NCI-H526 (cell line): ENCODE measurements at regions not wholly inside any gene's neighbourhood (a gene's known extent, or its start where the extent isn't known, plus 50 kb on each side); places are given as distances from the start of the nearest gene placed in this dataset.
"Not testable (repeated sequence)": the region's sequence is repeated elsewhere in the genome, so short reads cannot be mapped to it uniquely, and the experiment has no call there.

Experiments used
- DNase-seq, 2 experiments: peaks; one replicate each; lab custom pipeline; 2025; lab: John Stamatoyannopoulos, UW

DNA sequence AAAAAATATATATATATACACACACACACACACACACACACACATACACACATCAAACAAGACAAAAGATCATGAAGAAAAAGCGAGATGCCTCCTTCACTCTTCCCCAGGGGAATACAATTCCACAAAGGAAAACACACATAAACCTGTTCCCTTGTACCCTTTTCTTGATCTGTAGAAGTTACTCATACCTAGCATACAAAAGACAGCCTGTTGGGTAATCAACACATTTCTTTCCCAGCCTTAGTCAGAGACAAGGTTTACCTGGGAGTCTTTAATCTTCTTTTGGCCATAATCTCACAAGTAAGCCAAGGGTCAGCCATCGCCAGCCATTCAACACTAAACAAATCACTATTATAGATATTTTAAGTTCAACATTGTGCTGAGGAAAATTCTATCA lies 407.0 kb downstream of the SUCLG1 start:
- no peak for DNase-seq

DNA sequence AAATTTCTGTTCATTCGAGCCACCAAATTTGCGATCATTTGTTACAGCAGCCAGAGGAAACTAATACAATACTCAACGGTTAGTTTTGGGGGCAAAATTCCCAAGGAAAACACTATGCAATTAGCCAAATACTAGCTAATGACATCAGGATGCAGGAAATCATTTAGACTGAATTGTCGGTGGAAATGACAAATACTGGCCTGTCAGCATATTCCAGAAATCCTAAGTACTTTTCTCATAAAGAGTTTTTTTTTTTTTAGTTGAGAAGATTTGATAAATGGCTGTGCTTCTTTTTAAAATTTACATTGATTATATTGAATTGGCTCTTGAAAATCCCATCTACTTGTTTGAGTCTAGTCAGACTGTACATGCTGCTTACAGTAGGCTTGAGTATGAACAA lies 410.1 kb downstream of the SUCLG1 start:
- DNase-seq, result no peak

DNA sequence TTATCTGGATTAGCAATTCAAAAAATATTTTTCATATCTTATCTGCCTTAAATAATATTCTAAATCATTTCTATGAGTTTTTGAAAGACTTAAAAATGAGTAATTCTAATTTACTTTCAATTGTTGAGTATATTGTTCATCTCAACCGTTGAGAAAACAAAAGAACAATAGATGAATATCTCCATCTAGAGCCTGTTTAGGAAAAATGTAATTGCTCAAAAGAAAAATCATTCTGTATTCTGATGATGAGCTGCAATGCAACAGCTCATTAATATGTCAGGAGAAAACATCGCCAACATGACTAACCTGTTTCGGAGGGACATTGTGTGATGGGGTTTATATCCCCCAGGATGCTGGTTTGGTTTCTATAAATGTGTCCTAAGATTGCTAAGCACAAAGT lies 417.6 kb downstream of the SUCLG1 start:
- no peak for DNase-seq

GRCh38 chr2:84040281-84040680 lies 418.8 kb downstream of the SUCLG1 start:
- DNase-seq, result no peak

DNA sequence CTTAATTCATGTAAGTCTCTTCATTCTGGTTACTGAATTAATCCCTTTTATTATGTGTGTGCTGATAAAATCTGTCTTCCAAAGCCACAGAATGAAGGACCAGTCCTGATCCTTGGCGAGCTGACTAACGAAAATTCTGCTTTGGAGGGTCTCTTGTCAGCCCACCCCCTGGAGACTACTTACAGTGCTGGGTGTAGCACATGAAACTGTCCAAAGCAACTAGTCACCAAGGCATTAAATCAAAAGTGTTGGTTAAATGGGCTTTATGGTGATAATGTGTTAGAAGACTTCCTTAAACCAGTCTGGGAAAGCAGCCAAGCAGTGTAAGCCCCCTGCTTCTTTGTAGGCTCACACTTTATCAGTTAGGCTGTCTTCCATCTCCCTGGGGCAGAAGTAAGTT lies 420.2 kb downstream of the SUCLG1 start:
- DNase-seq, result no peak

DNA sequence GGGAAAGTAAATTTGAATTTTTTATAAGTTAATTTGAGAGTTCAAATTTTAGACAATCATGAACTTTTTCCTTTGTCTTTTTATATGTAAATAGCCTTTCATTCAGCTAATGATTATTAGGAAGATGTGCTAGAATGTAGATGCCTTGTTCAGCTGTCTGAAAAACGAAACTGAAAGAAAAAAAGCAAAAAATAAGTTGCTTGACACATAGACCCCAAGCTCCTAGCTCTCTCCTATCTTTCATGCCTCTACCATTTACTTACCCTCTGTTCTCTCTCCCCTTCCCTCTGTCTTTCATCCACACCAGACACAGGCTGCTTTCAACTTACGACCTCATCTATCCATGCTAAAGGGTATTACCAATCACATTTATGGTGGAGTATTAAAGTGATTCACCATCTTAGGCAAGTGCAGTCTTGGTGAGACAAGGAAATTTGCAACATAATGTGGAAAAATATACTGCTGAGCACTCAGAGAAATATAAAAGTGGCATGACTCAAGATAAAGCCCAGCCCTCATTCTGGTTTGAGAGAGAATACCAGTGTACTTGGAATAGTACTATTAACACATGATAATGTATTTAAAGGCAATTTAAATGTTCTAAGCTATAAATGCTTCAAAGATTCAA lies 425.6 kb downstream of the SUCLG1 start:
- no peak for DNase-seq

DNA sequence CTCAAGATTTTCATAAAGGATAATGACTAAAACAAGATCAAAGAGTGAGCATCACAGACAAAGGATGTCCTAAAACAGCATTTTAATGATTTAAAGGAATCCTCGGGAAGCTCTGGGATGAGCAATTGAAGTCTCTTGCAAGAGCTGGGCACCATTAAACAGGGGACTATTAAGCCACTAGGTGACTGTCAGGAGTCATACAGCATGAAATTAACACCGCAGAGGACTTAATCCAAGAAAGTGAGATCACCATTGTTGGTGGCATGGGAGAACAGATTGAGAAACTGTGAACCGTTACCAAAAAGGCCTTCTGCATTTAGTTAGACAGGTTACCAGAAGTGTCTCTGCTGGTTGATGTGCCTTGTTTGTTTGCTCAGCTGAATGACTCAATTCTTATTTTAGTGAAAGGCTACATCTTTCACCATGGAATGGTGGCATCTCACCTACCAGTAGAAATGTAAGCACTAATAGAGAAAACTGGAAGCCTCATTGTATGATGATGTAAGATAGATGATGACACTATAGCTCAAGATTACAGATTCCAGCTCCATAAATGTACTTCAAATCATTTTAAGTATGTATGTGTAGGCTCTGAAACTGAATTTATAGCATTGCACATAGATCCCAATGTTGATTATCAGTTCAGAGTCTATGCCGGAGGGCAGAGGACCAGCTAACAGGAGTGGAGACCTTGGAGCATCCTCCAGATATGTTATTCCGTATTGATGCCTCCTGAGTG lies 427.6 kb downstream of the SUCLG1 start:
- DNase-seq, result no peak

DNA sequence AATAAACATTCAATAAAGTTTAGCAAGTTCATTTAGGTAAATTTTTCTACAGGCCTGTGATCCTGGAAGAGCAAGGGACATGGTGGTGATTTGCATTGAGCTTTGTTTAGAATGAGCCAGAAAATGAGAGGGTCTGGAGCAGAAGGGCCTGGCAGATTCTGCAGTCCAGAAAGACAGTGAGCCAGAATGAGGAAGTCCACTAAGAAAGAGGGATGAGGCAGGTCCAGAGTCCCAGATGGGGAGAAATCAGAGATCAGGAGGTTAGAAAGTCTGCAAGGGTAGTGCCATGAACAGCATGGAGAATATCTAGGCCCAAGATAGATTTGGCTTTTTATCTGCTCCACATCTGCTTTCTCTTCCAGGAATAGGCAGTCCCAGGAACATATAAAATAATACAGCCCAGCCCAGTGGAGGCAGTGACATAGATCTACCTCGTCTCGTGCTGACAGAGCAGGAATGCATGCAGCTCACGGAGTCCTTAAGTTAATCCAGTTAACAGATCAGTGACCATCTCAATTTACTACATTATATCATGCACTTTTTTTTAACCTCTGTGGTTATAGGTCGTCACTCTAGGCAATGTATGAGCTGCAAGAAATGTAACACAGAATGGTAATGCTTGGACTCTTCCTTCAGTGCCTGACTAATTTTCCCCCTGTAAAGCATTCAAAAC lies 429.0 kb downstream of the SUCLG1 start:
- DNase-seq, result no peak

- DNase-seq, result no peak
Observed at GRCh38 chr2:84026818-84027217, 432.3 kb downstream of the SUCLG1 start.

DNA sequence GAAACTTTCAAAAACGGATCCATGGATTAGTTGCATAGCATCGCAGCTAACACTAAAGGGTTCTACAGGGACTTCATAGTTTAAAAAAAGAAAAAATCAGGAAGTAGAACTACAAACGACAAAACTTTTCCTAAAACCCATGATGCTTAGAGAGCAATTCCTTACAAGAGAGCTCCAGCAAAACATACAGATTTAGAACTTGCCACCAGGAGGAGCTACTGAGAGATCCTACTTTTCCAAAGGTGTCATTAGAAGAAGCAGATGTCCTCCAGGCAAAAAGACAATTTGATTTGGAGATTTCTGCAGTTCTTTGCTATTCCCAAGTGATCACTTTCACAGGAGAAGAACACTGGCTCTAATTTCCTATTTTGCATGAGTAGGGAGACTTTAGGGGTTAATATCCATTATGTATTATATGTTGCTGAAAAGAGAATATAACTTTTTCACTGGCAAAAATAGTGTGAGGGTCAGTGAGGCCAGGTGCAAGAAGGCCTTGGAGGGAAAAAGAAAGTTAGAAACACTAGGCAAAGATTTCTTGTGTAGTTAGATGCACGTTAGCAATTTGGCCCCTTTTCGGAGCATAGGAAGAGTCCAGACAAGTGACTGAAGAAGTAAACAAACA lies 436.2 kb downstream of the SUCLG1 start:
- peak in 1 of 2 experiments; percentile 68 for DNase-seq

DNA sequence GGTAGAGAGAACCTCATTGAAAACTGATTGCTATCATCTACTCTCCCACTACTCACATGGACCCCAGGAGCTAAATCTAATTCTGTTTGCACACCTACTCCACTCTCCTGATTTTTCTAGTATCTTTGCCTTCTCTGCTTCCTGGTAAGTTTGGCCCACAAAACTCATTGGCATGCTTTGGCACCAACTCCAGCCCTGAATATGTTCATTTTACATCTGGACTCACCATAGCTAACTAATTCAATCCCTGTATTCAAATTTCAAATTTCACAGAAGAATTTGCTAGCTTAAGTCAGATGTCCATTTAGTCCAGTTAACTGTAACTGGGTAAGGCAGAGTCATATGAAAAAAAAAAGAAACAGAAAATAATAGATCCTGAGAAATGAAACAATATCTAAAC lies 442.1 kb downstream of the SUCLG1 start:
- no peak for DNase-seq

GRCh38 chr2:84016183-84016582 lies 442.9 kb downstream of the SUCLG1 start:
- no peak for DNase-seq

- DNase-seq, result no peak
Observed at GRCh38 chr2:83997889-83998288, 461.2 kb downstream of the SUCLG1 start.

GRCh38 chr2:83994633-83995179 lies 464.4 kb downstream of the SUCLG1 start:
- DNase-seq, result no peak

DNA sequence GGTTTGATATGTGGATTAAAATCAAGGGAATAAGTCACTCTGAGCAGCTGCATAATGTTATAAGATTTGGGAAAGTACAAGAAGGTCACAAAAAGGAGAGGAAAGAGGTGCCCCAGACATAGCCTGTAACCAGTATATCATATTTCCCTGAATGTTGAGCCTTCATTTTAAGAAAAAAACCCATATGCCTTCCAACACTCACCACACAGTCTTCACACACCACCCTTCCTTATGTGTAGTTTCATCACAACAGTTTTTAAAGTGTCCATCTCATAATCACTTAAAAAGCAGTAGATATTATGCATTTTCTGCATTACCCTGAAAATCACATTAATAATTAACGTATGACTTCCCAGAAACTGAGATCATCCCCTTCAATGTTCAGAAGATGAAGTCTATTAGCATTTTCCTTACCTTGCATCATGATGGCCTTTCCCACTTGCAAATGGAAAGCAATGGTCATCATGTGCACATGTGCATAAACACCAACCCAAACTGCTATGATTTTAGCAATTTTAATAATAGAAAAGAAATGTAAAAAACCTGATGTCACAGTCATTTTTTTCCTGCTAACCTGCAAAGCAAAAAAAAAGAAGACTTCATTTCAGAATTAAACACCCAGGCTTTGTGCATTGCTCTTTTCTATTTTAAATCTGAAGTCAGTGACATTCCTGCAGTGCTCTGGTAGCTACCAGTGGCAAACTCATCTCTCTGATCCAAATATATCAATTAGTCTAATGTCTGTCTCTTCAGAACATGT lies 465.0 kb downstream of the SUCLG1 start:
- no peak for DNase-seq

GRCh38 chr2:83991992-83992391 lies 467.1 kb downstream of the SUCLG1 start:
- DNase-seq, result no peak

GRCh38 chr2:83990636-83991035 lies 468.4 kb downstream of the SUCLG1 start:
- DNase-seq, result no peak

- DNase-seq, result not testable (repeated sequence)
Observed at GRCh38 chr2:83976628-83977027, 482.5 kb downstream of the SUCLG1 start.

GRCh38 chr2:83972128-83972527 lies 487.0 kb downstream of the SUCLG1 start:
- DNase-seq, result no peak

GRCh38 chr2:83971547-83971946 lies 487.5 kb downstream of the SUCLG1 start:
- DNase-seq, result no peak

- DNase-seq, result no peak
Observed at GRCh38 chr2:83970217-83970929, 488.7 kb downstream of the SUCLG1 start.
